ENCODE measurements at regions not wholly inside any gene's neighbourhood (a gene's known extent, or its start where the extent isn't known, plus 50 kb on each side); places are given as distances from the start of the nearest gene placed in this dataset.
"Not testable (repeated sequence)": the region's sequence is repeated elsewhere in the genome, so short reads cannot be mapped to it uniquely, and the experiment has no call there.

GRCh38 chr3:107142786-107143575 lies 234.3 kb upstream of the CCDC54 start:
- TF ChIP-seq TAF1 (IDR thresholded peaks at IDR 0.05; ENCODE audit: borderline replicate concordance, low read depth, low read length): no peak
- no peak for TF ChIP-seq POLR2A (IDR thresholded peaks at IDR 0.05; ENCODE audit: low read depth, low read length)
- no peak for TF ChIP-seq POLR2AphosphoS5 (IDR thresholded peaks at IDR 0.05; ENCODE audit: low read depth, low read length)
- no peak for DNase-seq (ENCODE audit: insufficient read length)
- no peak for FAIRE-seq

- no peak for FAIRE-seq
- no peak for DNase-seq (ENCODE audit: insufficient read length)
- no peak for TF ChIP-seq POLR2AphosphoS5 (IDR thresholded peaks at IDR 0.05; ENCODE audit: low read depth, low read length)
- no peak for TF ChIP-seq POLR2A (IDR thresholded peaks at IDR 0.05; ENCODE audit: low read depth, low read length)
- no peak for TF ChIP-seq TAF1 (IDR thresholded peaks at IDR 0.05; ENCODE audit: borderline replicate concordance, low read depth, low read length)
These were observed 226.6 kb upstream of the CCDC54 start for GRCh38 chr3:107150675-107151074.

GRCh38 chr3:107153981-107154380 lies 223.3 kb upstream of the CCDC54 start:
- TF ChIP-seq POLR2A (IDR thresholded peaks at IDR 0.05; ENCODE audit: low read depth, low read length): no peak
- TF ChIP-seq TAF1 (IDR thresholded peaks at IDR 0.05; ENCODE audit: borderline replicate concordance, low read depth, low read length): no peak
- TF ChIP-seq POLR2AphosphoS5 (IDR thresholded peaks at IDR 0.05; ENCODE audit: low read depth, low read length): no peak
- DNase-seq (ENCODE audit: insufficient read length) (no peak), FAIRE-seq (no peak)

GRCh38 chr3:107172411-107172810 lies 204.8 kb upstream of the CCDC54 start:
- DNase-seq (ENCODE audit: insufficient read length): no peak
- TF ChIP-seq TAF1 (IDR thresholded peaks at IDR 0.05; ENCODE audit: borderline replicate concordance, low read depth, low read length) (no peak), POLR2AphosphoS5 (IDR thresholded peaks at IDR 0.05; ENCODE audit: low read depth, low read length) (no peak), POLR2A (IDR thresholded peaks at IDR 0.05; ENCODE audit: low read depth, low read length) (no peak)
- no peak for FAIRE-seq

- TF ChIP-seq POLR2A (IDR thresholded peaks at IDR 0.05; ENCODE audit: low read depth, low read length): no peak
- no peak for TF ChIP-seq POLR2AphosphoS5 (IDR thresholded peaks at IDR 0.05; ENCODE audit: low read depth, low read length)
- TF ChIP-seq TAF1 (IDR thresholded peaks at IDR 0.05; ENCODE audit: borderline replicate concordance, low read depth, low read length): no peak
- FAIRE-seq (no peak), DNase-seq (ENCODE audit: insufficient read length) (no peak)
These were observed 192.9 kb upstream of the CCDC54 start for GRCh38 chr3:107184375-107184774.

- TF ChIP-seq POLR2A (IDR thresholded peaks at IDR 0.05; ENCODE audit: low read depth, low read length): no peak
- no peak for TF ChIP-seq TAF1 (IDR thresholded peaks at IDR 0.05; ENCODE audit: borderline replicate concordance, low read depth, low read length)
- no peak for TF ChIP-seq POLR2AphosphoS5 (IDR thresholded peaks at IDR 0.05; ENCODE audit: low read depth, low read length)
- DNase-seq (ENCODE audit: insufficient read length): no peak
- FAIRE-seq: no peak
These were observed 189.0 kb upstream of the CCDC54 start for GRCh38 chr3:107188262-107188661.

- TF ChIP-seq POLR2A (IDR thresholded peaks at IDR 0.05; ENCODE audit: low read depth, low read length) (no peak), POLR2AphosphoS5 (IDR thresholded peaks at IDR 0.05; ENCODE audit: low read depth, low read length) (no peak), TAF1 (IDR thresholded peaks at IDR 0.05; ENCODE audit: borderline replicate concordance, low read depth, low read length) (no peak)
- DNase-seq (ENCODE audit: insufficient read length) (no peak), FAIRE-seq (no peak)
These were observed 188.0 kb upstream of the CCDC54 start for GRCh38 chr3:107189158-107189791.

GRCh38 chr3:107193116-107193515 lies 184.1 kb upstream of the CCDC54 start:
- DNase-seq (ENCODE audit: insufficient read length) (no peak), FAIRE-seq (no peak)
- TF ChIP-seq POLR2A (IDR thresholded peaks at IDR 0.05; ENCODE audit: low read depth, low read length): no peak

- DNase-seq (ENCODE audit: insufficient read length) (no peak), FAIRE-seq (no peak)
- TF ChIP-seq POLR2A (IDR thresholded peaks at IDR 0.05; ENCODE audit: low read depth, low read length) (no peak), TAF1 (IDR thresholded peaks at IDR 0.05; ENCODE audit: borderline replicate concordance, low read depth, low read length) (no peak), POLR2AphosphoS5 (IDR thresholded peaks at IDR 0.05; ENCODE audit: low read depth, low read length) (no peak)
These were observed 178.6 kb upstream of the CCDC54 start for GRCh38 chr3:107198581-107199181.

GRCh38 chr3:107201146-107201545 lies 176.1 kb upstream of the CCDC54 start:
- FAIRE-seq (no peak), DNase-seq (ENCODE audit: insufficient read length) (no peak)
- TF ChIP-seq TAF1 (IDR thresholded peaks at IDR 0.05; ENCODE audit: borderline replicate concordance, low read depth, low read length): no peak
- no peak for TF ChIP-seq POLR2AphosphoS5 (IDR thresholded peaks at IDR 0.05; ENCODE audit: low read depth, low read length)
- no peak for TF ChIP-seq POLR2A (IDR thresholded peaks at IDR 0.05; ENCODE audit: low read depth, low read length)

GRCh38 chr3:107202885-107203284 lies 174.4 kb upstream of the CCDC54 start:
- not testable (repeated sequence) for DNase-seq (ENCODE audit: insufficient read length); FAIRE-seq

- FAIRE-seq (no peak), DNase-seq (ENCODE audit: insufficient read length) (no peak)
- TF ChIP-seq POLR2A (IDR thresholded peaks at IDR 0.05; ENCODE audit: low read depth, low read length): no peak
- no peak for TF ChIP-seq POLR2AphosphoS5 (IDR thresholded peaks at IDR 0.05; ENCODE audit: low read depth, low read length)
- no peak for TF ChIP-seq TAF1 (IDR thresholded peaks at IDR 0.05; ENCODE audit: borderline replicate concordance, low read depth, low read length)
These were observed 173.1 kb upstream of the CCDC54 start for GRCh38 chr3:107204121-107204520.

Data from GM12892 (cell line).